MCF 10A (cell line): ENCODE measurements at regions not wholly inside any gene's neighbourhood (a gene's known extent, or its start where the extent isn't known, plus 50 kb on each side); places are given as distances from the start of the nearest gene placed in this dataset.

Experiments used
- BruUV-seq: library from RNA; stranded (reverse); fragments of 400-500 nt; replicated peaks from 2 replicates; lab custom pipeline; 2021; lab: Mats Ljungman, UMichigan
- CTCF ChIA-PET: fragments of 300-600 bp; sonication (Branson Sonifier 250); formaldehyde crosslinking; extraction: SDS; loops from one replicate; lab custom pipeline; 2021; ENCODE audit warnings: antibody characterized with exemption, inconsistent platforms; lab: Yijun Ruan, JAX
- POLR2A ChIA-PET: fragments of 300-600, 350-650 bp; sonication (Branson Sonifier 250); formaldehyde crosslinking; extraction: SDS; loops from one replicate; lab custom pipeline; 2020; ENCODE audit warnings: antibody characterized with exemption, inconsistent platforms; lab: Yijun Ruan, JAX
- DNase-seq: peaks from one replicate; pipeline ENCODE4 v3.0.0-alpha.2; 2018; ENCODE audit not compliant: unreplicated experiment
- H3K27ac Mint-ChIP-seq: one replicate; pipeline ENCODE4 v1.8.0; 2022; ENCODE audit warnings: mild to moderate bottlenecking, low read depth, mixed read lengths; ENCODE audit not compliant: unreplicated experiment
- H3K27me3 Mint-ChIP-seq: one replicate; pipeline ENCODE4 v1.8.0; 2022; ENCODE audit warnings: mixed read lengths; ENCODE audit not compliant: insufficient read depth, unreplicated experiment
- H3K36me3 Mint-ChIP-seq: one replicate; pipeline ENCODE4 v1.8.0; 2022; ENCODE audit warnings: mild to moderate bottlenecking, moderate library complexity, mixed read lengths; ENCODE audit not compliant: insufficient read depth, unreplicated experiment
- H3K4me1 Mint-ChIP-seq: one replicate; pipeline ENCODE4 v1.8.0; 2022; ENCODE audit warnings: mixed read lengths; ENCODE audit not compliant: insufficient read depth, unreplicated experiment
- H3K4me3 Mint-ChIP-seq: one replicate; pipeline ENCODE4 v1.8.0; 2022; ENCODE audit warnings: mild to moderate bottlenecking, moderate library complexity, mixed read lengths; ENCODE audit not compliant: unreplicated experiment
- H3K9me3 Mint-ChIP-seq: one replicate; pipeline ENCODE4 v1.8.0; 2022; ENCODE audit warnings: mixed read lengths; ENCODE audit not compliant: unreplicated experiment
- intact Hi-C: fragments of 100-400 bp; cut with micrococcal nuclease; formaldehyde crosslinking; loops from 2 replicates; pipeline ENCODE4 v1.14.1; 2022
- TF ChIP-seq, protein P1 (sequence below): fragments of 200-600 bp; IDR thresholded peaks from one replicate; pipeline ENCODE4 v1.8.0; 2022; ENCODE audit warnings: antibody characterized with exemption, mild to moderate bottlenecking; ENCODE audit not compliant: unreplicated experiment

DNA sequence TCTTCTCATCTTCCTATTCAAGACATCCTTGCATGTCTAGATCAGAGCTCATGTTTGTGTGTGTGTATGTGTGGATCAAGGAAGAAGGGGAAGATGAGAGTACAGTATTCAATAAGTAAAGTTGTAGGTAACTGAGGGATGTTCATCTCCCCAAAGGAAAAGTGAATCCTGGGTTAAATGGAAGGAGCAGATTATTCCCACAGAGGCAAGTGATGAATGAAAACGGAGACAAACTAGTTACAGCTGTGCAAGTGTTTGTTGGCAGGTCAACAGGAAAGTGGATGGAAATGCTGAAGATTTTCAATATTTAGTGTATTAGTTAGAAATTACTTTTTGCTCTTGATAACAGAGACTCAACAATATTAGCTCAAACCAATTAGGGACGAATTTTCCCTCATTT is 84.2 kb upstream of the PDZRN3 start:
- Mint-ChIP-seq H3K4me1 (peaks cover 7% of the 10 kb centered on the region), H3K27ac (no peak overlapping the region), H3K36me3 (no peaks in the 10 kb centered on the region), H3K9me3 (no peaks in the 10 kb centered on the region), H3K4me3 (no peak overlapping the region), H3K27me3 (no peaks in the 10 kb centered on the region)
- ChIA-PET CTCF (no interaction called here), POLR2A (no interaction called here)
- intact Hi-C loops, result no loop called here
- TF ChIP-seq, protein P1, sequence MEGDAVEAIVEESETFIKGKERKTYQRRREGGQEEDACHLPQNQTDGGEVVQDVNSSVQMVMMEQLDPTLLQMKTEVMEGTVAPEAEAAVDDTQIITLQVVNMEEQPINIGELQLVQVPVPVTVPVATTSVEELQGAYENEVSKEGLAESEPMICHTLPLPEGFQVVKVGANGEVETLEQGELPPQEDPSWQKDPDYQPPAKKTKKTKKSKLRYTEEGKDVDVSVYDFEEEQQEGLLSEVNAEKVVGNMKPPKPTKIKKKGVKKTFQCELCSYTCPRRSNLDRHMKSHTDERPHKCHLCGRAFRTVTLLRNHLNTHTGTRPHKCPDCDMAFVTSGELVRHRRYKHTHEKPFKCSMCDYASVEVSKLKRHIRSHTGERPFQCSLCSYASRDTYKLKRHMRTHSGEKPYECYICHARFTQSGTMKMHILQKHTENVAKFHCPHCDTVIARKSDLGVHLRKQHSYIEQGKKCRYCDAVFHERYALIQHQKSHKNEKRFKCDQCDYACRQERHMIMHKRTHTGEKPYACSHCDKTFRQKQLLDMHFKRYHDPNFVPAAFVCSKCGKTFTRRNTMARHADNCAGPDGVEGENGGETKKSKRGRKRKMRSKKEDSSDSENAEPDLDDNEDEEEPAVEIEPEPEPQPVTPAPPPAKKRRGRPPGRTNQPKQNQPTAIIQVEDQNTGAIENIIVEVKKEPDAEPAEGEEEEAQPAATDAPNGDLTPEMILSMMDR, result no peak
- DNase-seq, result no peak
- BruUV-seq, result no TSS peak

DNA sequence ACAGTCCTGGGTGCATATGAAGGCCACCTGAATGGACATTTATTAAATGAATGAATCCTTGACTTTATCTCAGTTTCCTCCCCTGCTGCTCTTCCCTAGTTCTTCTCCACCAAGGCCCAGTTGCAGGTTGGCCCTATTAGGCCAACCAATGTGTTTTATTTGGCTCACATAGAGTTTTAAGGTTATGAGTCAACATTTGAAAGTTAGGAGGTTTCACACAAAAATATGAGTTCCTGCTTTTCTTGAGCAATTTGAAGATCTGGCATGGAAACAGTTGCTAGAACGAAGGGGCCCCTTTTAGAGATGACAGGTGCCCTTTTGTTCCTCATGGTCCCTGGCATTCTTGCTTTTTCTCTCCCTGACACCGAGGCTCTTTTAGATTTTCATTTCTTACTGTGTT is 83.0 kb upstream of the PDZRN3 start:
- DNase-seq, result peak; percentile 14
- intact Hi-C loops, result no loop called here
- BruUV-seq, result no TSS peak
- TF ChIP-seq, protein P1, result no peak
- Mint-ChIP-seq H3K9me3 (no peaks in the 10 kb centered on the region), H3K27ac (no peak overlapping the region), H3K36me3 (no peaks in the 10 kb centered on the region), H3K4me3 (no peak overlapping the region), H3K27me3 (no peaks in the 10 kb centered on the region), H3K4me1 (peaks cover 7% of the 10 kb centered on the region)
- ChIA-PET POLR2A (no interaction called here), CTCF (interaction anchor here (1.1 kb wide), 1 partner anchor 23 kb away, joined by 3 read pairs; no protein-coding TSS in a partner anchor)

DNA sequence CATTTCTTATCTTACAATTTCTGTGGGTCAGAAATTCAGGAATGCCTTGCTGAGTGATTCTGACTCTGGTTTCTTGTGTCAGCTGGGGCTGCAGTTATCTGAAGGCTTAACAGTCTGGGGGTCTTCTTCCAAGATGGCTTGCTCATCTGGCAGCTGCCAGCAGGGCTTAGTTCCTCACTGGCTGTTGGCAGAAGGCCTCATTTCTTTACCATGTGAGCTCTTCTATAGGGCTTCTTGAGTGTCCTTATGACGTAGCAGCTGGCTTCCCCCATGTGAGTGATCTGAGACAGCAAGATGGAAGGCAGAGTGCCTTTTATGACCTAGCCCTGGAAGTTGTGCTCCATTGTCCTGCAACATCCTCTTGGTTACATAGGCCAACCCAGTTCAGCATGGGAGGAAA is 82.0 kb upstream of the PDZRN3 start:
- no peak overlapping the region for H3K4me3 Mint-ChIP-seq
- TF ChIP-seq, protein P1, result no peak
- no peak overlapping the region for H3K27ac Mint-ChIP-seq
- peaks cover 7% of the 10 kb centered on the region for H3K4me1 Mint-ChIP-seq
- ChIA-PET CTCF (interaction anchor here (1.1 kb wide), 1 partner anchor 22 kb away, joined by 3 read pairs; no protein-coding TSS in a partner anchor), POLR2A (no interaction called here)
- DNase-seq, result no peak
- intact Hi-C loops, result no loop called here
- BruUV-seq, result no TSS peak
- no peaks in the 10 kb centered on the region for H3K36me3 Mint-ChIP-seq
- H3K27me3 Mint-ChIP-seq, result no peaks in the 10 kb centered on the region
- no peaks in the 10 kb centered on the region for H3K9me3 Mint-ChIP-seq

DNA sequence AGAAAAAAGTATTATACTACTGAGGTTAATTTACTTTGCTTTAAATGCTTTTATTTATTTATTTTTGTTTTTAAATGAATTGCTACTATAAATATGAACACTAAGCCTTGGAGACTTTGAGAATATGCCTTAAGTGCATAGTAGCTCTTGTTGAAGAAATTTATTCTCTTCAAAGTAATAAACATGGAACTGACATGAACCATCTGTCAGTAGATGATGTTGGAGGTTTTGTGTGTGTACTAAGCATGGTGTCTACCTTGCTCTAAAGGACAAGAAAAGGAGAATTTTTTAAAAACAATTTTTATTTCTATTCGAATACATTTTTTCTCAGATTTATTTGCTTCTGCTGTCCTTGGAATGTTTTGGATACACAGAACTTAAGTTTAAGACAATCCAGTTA is 81.1 kb upstream of the PDZRN3 start:
- TF ChIP-seq, protein P1, result no peak
- no TSS peak for BruUV-seq
- no peak overlapping the region for H3K4me3 Mint-ChIP-seq
- no peak for DNase-seq
- intact Hi-C loops, result no loop called here
- no peaks in the 10 kb centered on the region for H3K9me3 Mint-ChIP-seq
- H3K27me3 Mint-ChIP-seq, result no peaks in the 10 kb centered on the region
- H3K4me1 Mint-ChIP-seq, result peaks cover 7% of the 10 kb centered on the region
- H3K36me3 Mint-ChIP-seq, result no peaks in the 10 kb centered on the region
- no peak overlapping the region for H3K27ac Mint-ChIP-seq
- POLR2A ChIA-PET, result no interaction called here
- CTCF ChIA-PET, result no interaction called here
